HG03442 (cell line): ENCODE measurements at regions not wholly inside any gene's neighbourhood (a gene's known extent, or its start where the extent isn't known, plus 50 kb on each side); places are given as distances from the start of the nearest gene placed in this dataset.
"Not testable (repeated sequence)": the region's sequence is repeated elsewhere in the genome, so short reads cannot be mapped to it uniquely, and the experiment has no call there.

Experiments
- ATAC-seq: cut with Tn5 transposase; IDR thresholded peaks from one replicate; pipeline ENCODE4 v1.9.1; 2021; ENCODE audit warnings: mild to moderate bottlenecking, moderate library complexity; ENCODE audit not compliant: unreplicated experiment

GRCh38 chr12:72723732-72724131, 451.6 kb downstream of the TRHDE start:
- ATAC-seq: no peak

GRCh38 chr12:72729451-72730010, 457.4 kb downstream of the TRHDE start:
- ATAC-seq: no peak

- no peak for ATAC-seq
Observed at GRCh38 chr12:72734581-72734980, 462.4 kb downstream of the TRHDE start.

GRCh38 chr12:72738811-72739210, 466.6 kb downstream of the TRHDE start:
- ATAC-seq: no peak

- no peak for ATAC-seq
Observed at GRCh38 chr12:72740064-72740463, 467.9 kb downstream of the TRHDE start.

GRCh38 chr12:72742568-72742967, 470.4 kb downstream of the TRHDE start:
- ATAC-seq: no peak

- no peak for ATAC-seq
Observed at GRCh38 chr12:72746048-72746447, 473.9 kb downstream of the TRHDE start.

GRCh38 chr12:72747111-72747849, 475.1 kb downstream of the TRHDE start:
- ATAC-seq: no peak

GRCh38 chr12:72748971-72749370, 476.8 kb downstream of the TRHDE start:
- ATAC-seq: no peak

GRCh38 chr12:72753571-72753970, 481.4 kb downstream of the TRHDE start:
- no peak for ATAC-seq

GRCh38 chr12:72754026-72754425, 481.9 kb downstream of the TRHDE start:
- not testable (repeated sequence) for ATAC-seq

- no peak for ATAC-seq
Observed at GRCh38 chr12:72766517-72766916, 494.3 kb downstream of the TRHDE start.

GRCh38 chr12:72774023-72774422, 501.9 kb downstream of the TRHDE start:
- no peak for ATAC-seq

GRCh38 chr12:72777806-72778205, 505.6 kb downstream of the TRHDE start:
- no peak for ATAC-seq

- ATAC-seq: no peak
Observed at GRCh38 chr12:72790273-72790672, 518.1 kb downstream of the TRHDE start.

- ATAC-seq: no peak
Observed at GRCh38 chr12:72792889-72793288, 520.7 kb downstream of the TRHDE start.

- no peak for ATAC-seq
Observed at GRCh38 chr12:72793796-72794195, 521.6 kb downstream of the TRHDE start.

GRCh38 chr12:72815421-72815820, 543.3 kb downstream of the TRHDE start:
- ATAC-seq: no peak

- ATAC-seq: no peak
Observed at GRCh38 chr12:72828662-72829324, 556.6 kb downstream of the TRHDE start.

GRCh38 chr12:72829838-72830237, 557.7 kb downstream of the TRHDE start:
- ATAC-seq: no peak

- no peak for ATAC-seq
Observed at GRCh38 chr12:72832024-72832423, 559.9 kb downstream of the TRHDE start.

GRCh38 chr12:72836194-72836593, 564.0 kb downstream of the TRHDE start:
- no peak for ATAC-seq
